IMR-90 (cell line): ENCODE measurements at regions not wholly inside any gene's neighbourhood (a gene's known extent, or its start where the extent isn't known, plus 50 kb on each side); places are given as distances from the start of the nearest gene placed in this dataset.

Experiments used
- ATAC-seq: fragments of 200-7000 bp; cut with Tn5 transposase; 2 replicates; pipeline ENCODE4 v1.9.1; 2020; ENCODE audit warnings: low read depth, mild to moderate bottlenecking, moderate library complexity
- BruUV-seq: library from RNA; stranded (reverse); fragments of 400-500 nt; replicated peaks from 2 replicates; lab custom pipeline; 2021; lab: Mats Ljungman, UMichigan
- CTCF ChIA-PET: fragments of 300-600 bp; formaldehyde crosslinking; extraction: SDS; loops from one replicate; lab custom pipeline; 2021; ENCODE audit warnings: antibody characterized with exemption; lab: Yijun Ruan, JAX
- POLR2A ChIA-PET: fragments of 300-600 bp; sonication (Branson Sonifier 250); formaldehyde crosslinking; loops from one replicate; lab custom pipeline; 2022; ENCODE audit warnings: antibody characterized with exemption; ENCODE audit not compliant: unreplicated experiment; lab: Charles Lee
- DNase-seq: peaks from one replicate; pipeline ENCODE4 v3.0.0; 2013
- H2AFZ ChIP-seq: replicated peaks from 2 replicates; pipeline ENCODE3; 2013; ENCODE audit warnings: low read length, mild to moderate bottlenecking; ENCODE audit not compliant: poor library complexity
- H2AK5ac ChIP-seq: 2 replicates; pipeline ENCODE4 v1.6.1; 2013; ENCODE audit warnings: low read depth, low read length, inconsistent platforms
- H2AK9ac ChIP-seq: replicated peaks from 2 replicates; pipeline ENCODE3; 2013; ENCODE audit warnings: mild to moderate bottlenecking, low read depth, low read length, moderate library complexity; ENCODE audit not compliant: poor library complexity
- H2BK120ac ChIP-seq: 2 replicates; pipeline ENCODE4 v1.6.1; 2013; ENCODE audit warnings: low read depth, low read length, inconsistent platforms
- H2BK15ac ChIP-seq: 3 replicates; pipeline ENCODE4 v1.6.1; 2013; ENCODE audit warnings: low read depth, low read length, inconsistent platforms
- H2BK20ac ChIP-seq: 2 replicates; pipeline ENCODE4 v1.6.1; 2013; ENCODE audit warnings: low read depth, mild to moderate bottlenecking, inconsistent platforms, low read length, moderate library complexity
- H2BK5ac ChIP-seq: 2 replicates; pipeline ENCODE4 v1.6.1; 2013; ENCODE audit warnings: mild to moderate bottlenecking, low read depth, low read length, inconsistent platforms; ENCODE audit not compliant: poor library complexity, severe bottlenecking
- H3K14ac ChIP-seq: replicated peaks from 2 replicates; pipeline ENCODE4 v1.6.1; 2013; ENCODE audit warnings: low read depth, low read length, inconsistent platforms
- H3K18ac ChIP-seq: 2 replicates; pipeline ENCODE4 v1.6.1; 2013; ENCODE audit warnings: low read depth, low read length, control low read depth
- H3K23ac ChIP-seq: 2 replicates; pipeline ENCODE4 v1.6.1; 2013; ENCODE audit warnings: low read depth, low read length, inconsistent platforms
- H3K27ac ChIP-seq: 2 replicates; pipeline ENCODE4 v1.5.1; 2013; ENCODE audit warnings: mild to moderate bottlenecking, control low read depth, low read length; ENCODE audit not compliant: insufficient read depth
- H3K27me3 ChIP-seq: 2 replicates; pipeline ENCODE4 v1.6.1; 2013; ENCODE audit warnings: low read length; ENCODE audit not compliant: control insufficient read depth, insufficient read depth
- H3K36me3 ChIP-seq: 2 replicates; pipeline ENCODE4 v1.6.1; 2013; ENCODE audit warnings: low read length, mixed read lengths; ENCODE audit not compliant: control insufficient read depth, insufficient read depth
- H3K4ac ChIP-seq: 2 replicates; pipeline ENCODE4 v1.6.1; 2013; ENCODE audit warnings: low read depth, low read length, inconsistent platforms
- H3K4me1 ChIP-seq: 2 replicates; pipeline ENCODE4 v1.6.1; 2013; ENCODE audit warnings: low read length, mixed read lengths; ENCODE audit not compliant: control insufficient read depth, insufficient read depth
- H3K4me2 ChIP-seq: 2 replicates; pipeline ENCODE4 v1.6.1; 2013; ENCODE audit warnings: low read depth, mild to moderate bottlenecking, control low read depth, low read length, moderate library complexity
- H3K4me3 ChIP-seq: 2 replicates; pipeline ENCODE4 v1.5.1; 2013; ENCODE audit warnings: low read depth, mild to moderate bottlenecking, control low read depth, low read length, moderate library complexity; ENCODE audit not compliant: insufficient read depth
- H3K56ac ChIP-seq: 2 replicates; pipeline ENCODE4 v1.6.1; 2013; ENCODE audit warnings: low read length, inconsistent platforms; ENCODE audit not compliant: insufficient read depth; ENCODE audit errors: extremely low read depth
- H3K79me1 ChIP-seq, 2 experiments: 2 replicates each; pipeline ENCODE4 v1.6.1; 2013; ENCODE audit warnings: low read length in 2 of 2, inconsistent platforms in 1 of 2, low read depth in 1 of 2
- H3K9ac ChIP-seq: 2 replicates; pipeline ENCODE4 v1.6.1; 2013; ENCODE audit warnings: low read depth, low read length, control low read depth
- H3K9me1 ChIP-seq: 2 replicates; pipeline ENCODE4 v1.6.1; 2013; ENCODE audit warnings: low read length, inconsistent platforms; ENCODE audit not compliant: insufficient read depth
- H3K9me3 ChIP-seq: 2 replicates; pipeline ENCODE4 v1.6.1; 2013; ENCODE audit warnings: low read length; ENCODE audit not compliant: control insufficient read depth, insufficient read depth
- H4K20me1 ChIP-seq: 2 replicates; pipeline ENCODE4 v1.6.1; 2013; ENCODE audit warnings: low read length, inconsistent platforms; ENCODE audit not compliant: insufficient read depth
- H4K5ac ChIP-seq: 2 replicates; pipeline ENCODE4 v1.6.1; 2013; ENCODE audit warnings: mild to moderate bottlenecking, low read depth, low read length, control low read depth
- H4K8ac ChIP-seq, 2 experiments: 2 replicates each; pipeline ENCODE4 v1.6.1; 2013; ENCODE audit warnings: low read depth in 2 of 2, low read length in 2 of 2, control low read depth in 1 of 2, inconsistent platforms in 1 of 2
- H4K91ac ChIP-seq: 2 replicates; pipeline ENCODE4 v1.6.1; 2013; ENCODE audit warnings: low read depth, low read length, inconsistent platforms; ENCODE audit not compliant: insufficient read depth
- CHD1 ChIP-seq: IDR thresholded peaks from 2 replicates; pipeline ENCODE4 v1.6.1; 2012; ENCODE audit warnings: low read depth, low read length, improper control_type of control experiment
- WGBS, 2 experiments: methylation state at CpG; one replicate each; pipeline versions ENCODE4 v1.1.5 to v1.1.7; 2013; ENCODE audit warnings: missing lambda C conversion rate in 2 of 2; ENCODE audit not compliant: insufficient read length in 1 of 2; ENCODE audit errors: extremely low coverage in 2 of 2; 5-methylcytosine and 5-hydroxymethylcytosine counted together
- dilution Hi-C: fragments of 300-500 bp; cut with HindIII; formaldehyde crosslinking; loops from one replicate; pipeline ENCODE4 v1.14.3; 2018; ENCODE audit warnings: low sequenced_read_pairs; ENCODE audit not compliant: unreplicated experiment
- in situ Hi-C: fragments of 300-500 bp; cut with MboI; formaldehyde crosslinking; loops from 3 replicates; pipeline ENCODE4 v1.14.3; 2019; ENCODE audit warnings: low sequenced_read_pairs, inconsistent platforms, mixed read lengths
- intact Hi-C: fragments of 100-400 bp; cut with micrococcal nuclease; formaldehyde crosslinking; loops from 2 replicates; pipeline ENCODE4 v1.10.0; 2022

DNA sequence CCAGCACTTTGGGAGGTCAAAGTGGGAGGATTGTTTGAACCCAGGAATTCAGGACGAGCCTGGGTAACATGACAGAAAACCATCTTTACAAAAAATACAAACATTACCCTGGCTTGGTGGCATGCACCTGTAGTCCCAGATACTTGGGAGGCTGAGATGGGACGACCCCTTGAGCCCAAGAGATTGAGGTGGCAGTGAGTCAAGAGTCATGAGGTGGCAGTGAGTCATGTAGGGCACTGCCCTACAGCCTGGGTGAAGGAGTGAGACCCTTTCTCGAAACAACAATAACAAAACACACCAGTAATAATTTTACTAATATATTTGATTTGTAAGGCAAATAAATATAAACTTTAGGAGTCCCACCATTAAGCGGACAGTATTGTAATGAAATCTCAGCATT is 1906.2 kb downstream of the NCAM2 start:
- DNase-seq: no peak
- ATAC-seq: no peak
- Histone ChIP-seq H3K23ac (no peak overlapping the region), H4K8ac (no peak overlapping the region), H2BK20ac (no peak overlapping the region), H2AK9ac (no peak overlapping the region), H3K79me1 (no peaks in the 10 kb centered on the region), H3K27ac (no peak overlapping the region), H3K36me3 (no peaks in the 10 kb centered on the region), H2AFZ (no peak overlapping the region), H2BK5ac (no peak overlapping the region), H3K4ac (no peak overlapping the region), H3K9me1 (no peaks in the 10 kb centered on the region), H3K18ac (no peak overlapping the region), H2BK120ac (no peak overlapping the region), H3K4me1 (no peaks in the 10 kb centered on the region), H2AK5ac (no peak overlapping the region), H4K91ac (no peak overlapping the region), H3K27me3 (no peaks in the 10 kb centered on the region), H3K9me3 (peaks cover 2% of the 10 kb centered on the region; the same call in 1 of the 2 replicates), H2BK15ac (no peak overlapping the region), H3K4me3 (no peak overlapping the region), H4K5ac (no peak overlapping the region), H3K14ac (no peak overlapping the region), H3K9ac (no peak overlapping the region), H4K20me1 (no peaks in the 10 kb centered on the region), H3K4me2 (no peak overlapping the region), H3K56ac (no peak overlapping the region)
- WGBS, 2 experiments: no CpG with 5 or more reads among the region's 4 CpGs
- dilution Hi-C loops: no loop called here
- in situ Hi-C loops: no loop called here
- intact Hi-C loops: no loop called here
- TF ChIP-seq CHD1: no peak
- CTCF ChIA-PET: no interaction called here
- no TSS peak for BruUV-seq
- POLR2A ChIA-PET: no interaction called here
